ENCODE measurements at regions not wholly inside any gene's neighbourhood (a gene's known extent, or its start where the extent isn't known, plus 50 kb on each side); places are given as distances from the start of the nearest gene placed in this dataset.

GRCh38 chr10:3419719-3420495 is 247.3 kb upstream of the PITRM1 start:
- TF ChIP-seq POLR2AphosphoS5 (IDR thresholded peaks at IDR 0.05; ENCODE audit: borderline replicate concordance, low read depth, low read length), result no peak
- TF ChIP-seq EZH2 (IDR thresholded peaks at IDR 0.05), result no peak
- no peak for TF ChIP-seq FOXP2 (optimal IDR thresholded peaks at IDR 0.05; ENCODE audit: control extremely low read depth, extremely low read length, insufficient read depth)
